CD4-positive, alpha-beta T cell treated with Interferon gamma for 1 hour (primary cell): ENCODE measurements at regions not wholly inside any gene's neighbourhood (a gene's known extent, or its start where the extent isn't known, plus 50 kb on each side); places are given as distances from the start of the nearest gene placed in this dataset.
A peak's percentile ranks its signal among the peaks of the same experiment; 100 is the strongest.
"Not testable (repeated sequence)": the region's sequence is repeated elsewhere in the genome, so short reads cannot be mapped to it uniquely, and the experiment has no call there.

Source experiments
- DNase-seq: peaks from one replicate; pipeline ENCODE4 v3.0.0-alpha.2; 2020

GRCh38 chr4:14125375-14126129, 498.0 kb upstream of the BOD1L1 start:
- DNase-seq = no peak

GRCh38 chr4:14130551-14130950, 503.0 kb upstream of the BOD1L1 start:
- no peak for DNase-seq

- no peak for DNase-seq
These were observed 503.8 kb upstream of the BOD1L1 start for GRCh38 chr4:14131335-14131734.

- no peak for DNase-seq
These were observed 504.8 kb upstream of the BOD1L1 start for GRCh38 chr4:14132301-14132700.

- DNase-seq = no peak
These were observed 510.6 kb upstream of the BOD1L1 start for GRCh38 chr4:14138106-14138505.

GRCh38 chr4:14143892-14144291, 516.4 kb upstream of the BOD1L1 start:
- DNase-seq = no peak

- no peak for DNase-seq
These were observed 521.9 kb upstream of the BOD1L1 start for GRCh38 chr4:14149176-14150053.

- DNase-seq = no peak
These were observed 523.6 kb upstream of the BOD1L1 start for GRCh38 chr4:14151101-14151500.

GRCh38 chr4:14152834-14153519, 525.5 kb upstream of the BOD1L1 start:
- no peak for DNase-seq

- DNase-seq = no peak
These were observed 528.3 kb upstream of the BOD1L1 start for GRCh38 chr4:14155803-14156202.

GRCh38 chr4:14157262-14157661, 529.7 kb upstream of the BOD1L1 start:
- DNase-seq = no peak

GRCh38 chr4:14165222-14165920, 537.8 kb upstream of the BOD1L1 start:
- DNase-seq = peak; percentile 29

- no peak for DNase-seq
These were observed 540.5 kb upstream of the BOD1L1 start for GRCh38 chr4:14167876-14168510.

- no peak for DNase-seq
These were observed 541.4 kb upstream of the BOD1L1 start for GRCh38 chr4:14168919-14169318.

- DNase-seq = no peak
These were observed 541.9 kb upstream of the BOD1L1 start for GRCh38 chr4:14169460-14169859.

GRCh38 chr4:14169940-14170339, 542.4 kb upstream of the BOD1L1 start:
- DNase-seq = not testable (repeated sequence)

- DNase-seq = no peak
These were observed 549.1 kb upstream of the BOD1L1 start for GRCh38 chr4:14176613-14177012.

GRCh38 chr4:14177987-14178386, 550.5 kb upstream of the BOD1L1 start:
- no peak for DNase-seq

- DNase-seq = no peak
These were observed 550.9 kb upstream of the BOD1L1 start for GRCh38 chr4:14178421-14178820.

- DNase-seq = no peak
These were observed 552.6 kb upstream of the BOD1L1 start for GRCh38 chr4:14180166-14180565.

GRCh38 chr4:14180983-14181601, 553.6 kb upstream of the BOD1L1 start:
- no peak for DNase-seq

- DNase-seq = no peak
These were observed 554.6 kb upstream of the BOD1L1 start for GRCh38 chr4:14182148-14182547.
